HL-60 (cell line): ENCODE measurements at regions not wholly inside any gene's neighbourhood (a gene's known extent, or its start where the extent isn't known, plus 50 kb on each side); places are given as distances from the start of the nearest gene placed in this dataset.

ENCODE experiments used
- DNase-seq, 2 experiments: peaks; one replicate each; pipeline ENCODE4 v3.0.0-alpha.2; 2010 to 2020; ENCODE audit warnings: low read depth in 1 of 2, low spot score in 1 of 2
- H3K27ac ChIP-seq: fragments of 250-450 bp; sonication (Bioruptor Pico); replicated peaks from 2 replicates; pipeline ENCODE4 v1.5.1; 2020; ENCODE audit warnings: mild to moderate bottlenecking, moderate library complexity
- H3K27me3 ChIP-seq: fragments of 250-450 bp; sonication (Bioruptor Pico); 2 replicates; pipeline ENCODE4 v1.5.1; 2021; ENCODE audit warnings: mild to moderate bottlenecking, moderate library complexity; ENCODE audit not compliant: insufficient read depth, poor library complexity, severe bottlenecking
- H3K4me3 ChIP-seq: replicated peaks from 2 replicates; pipeline ENCODE4 v1.5.1; 2011; ENCODE audit warnings: mild to moderate bottlenecking, control low read depth, low read length; ENCODE audit not compliant: insufficient read depth
- CTCF ChIP-seq: IDR thresholded peaks from one replicate; pipeline ENCODE4 v1.5.1; 2011; ENCODE audit warnings: low read length, control low read depth, inconsistent platforms; ENCODE audit not compliant: insufficient read depth
- GABPA ChIP-seq: IDR thresholded peaks from 2 replicates; pipeline ENCODE4 v1.6.1; 2012; ENCODE audit warnings: low read depth
- POLR2AphosphoS5 ChIP-seq: IDR thresholded peaks from 2 replicates; pipeline ENCODE4 v1.6.1; 2012; ENCODE audit warnings: low read depth
- REST ChIP-seq: IDR thresholded peaks from 2 replicates; pipeline ENCODE4 v1.6.1; 2012; ENCODE audit warnings: low read depth; ENCODE audit not compliant: insufficient replicate concordance
- SPI1 ChIP-seq: IDR thresholded peaks from 2 replicates; pipeline ENCODE4 v1.6.1; 2012; ENCODE audit warnings: low read depth, mild to moderate bottlenecking, borderline replicate concordance

- TF ChIP-seq SPI1 (no peak), GABPA (no peak), REST (no peak), POLR2AphosphoS5 (no peak), CTCF (no peak)
- no peak for DNase-seq
- Histone ChIP-seq H3K27me3 (no peaks in the 10 kb centered on the region), H3K4me3 (no peak overlapping the region), H3K27ac (no peak overlapping the region)
These were observed 370.7 kb upstream of the TSHZ2 start for GRCh38 chr20:52601295-52601971.

GRCh38 chr20:52596256-52596655, 375.9 kb upstream of the TSHZ2 start:
- Histone ChIP-seq H3K27ac (no peak overlapping the region), H3K27me3 (peaks cover 2% of the 10 kb centered on the region), H3K4me3 (no peak overlapping the region)
- TF ChIP-seq SPI1 = no peak
- no peak for DNase-seq

- peaks cover 2% of the 10 kb centered on the region for H3K27me3 ChIP-seq
- H3K4me3 ChIP-seq = no peak overlapping the region
- no peak for DNase-seq
- TF ChIP-seq POLR2AphosphoS5 (no peak), CTCF (no peak)
- no peak overlapping the region for H3K27ac ChIP-seq
These were observed 376.6 kb upstream of the TSHZ2 start for GRCh38 chr20:52595518-52595917.

- DNase-seq = no peak
These were observed 378.5 kb upstream of the TSHZ2 start for GRCh38 chr20:52593654-52594053.

More at GRCh38 chr20:52593654-52594053, 378.5 kb upstream of the TSHZ2 start:
- Histone ChIP-seq H3K27me3 (peaks cover 2% of the 10 kb centered on the region), H3K4me3 (no peak overlapping the region), H3K27ac (no peak overlapping the region)
- no peak for TF ChIP-seq REST
- no peak for TF ChIP-seq CTCF
- no peak for TF ChIP-seq POLR2AphosphoS5
- TF ChIP-seq SPI1 = no peak
- no peak for TF ChIP-seq GABPA
